Hippocampal formation (tissue), 2 donors: ENCODE measurements at regions not wholly inside any gene's neighbourhood (a gene's known extent, or its start where the extent isn't known, plus 50 kb on each side); places are given as distances from the start of the nearest gene placed in this dataset.

ENCODE experiments used
- DNase-seq, 2 donors: peaks; one replicate each; lab custom pipeline; 2025; lab: John Stamatoyannopoulos, UW

DNA sequence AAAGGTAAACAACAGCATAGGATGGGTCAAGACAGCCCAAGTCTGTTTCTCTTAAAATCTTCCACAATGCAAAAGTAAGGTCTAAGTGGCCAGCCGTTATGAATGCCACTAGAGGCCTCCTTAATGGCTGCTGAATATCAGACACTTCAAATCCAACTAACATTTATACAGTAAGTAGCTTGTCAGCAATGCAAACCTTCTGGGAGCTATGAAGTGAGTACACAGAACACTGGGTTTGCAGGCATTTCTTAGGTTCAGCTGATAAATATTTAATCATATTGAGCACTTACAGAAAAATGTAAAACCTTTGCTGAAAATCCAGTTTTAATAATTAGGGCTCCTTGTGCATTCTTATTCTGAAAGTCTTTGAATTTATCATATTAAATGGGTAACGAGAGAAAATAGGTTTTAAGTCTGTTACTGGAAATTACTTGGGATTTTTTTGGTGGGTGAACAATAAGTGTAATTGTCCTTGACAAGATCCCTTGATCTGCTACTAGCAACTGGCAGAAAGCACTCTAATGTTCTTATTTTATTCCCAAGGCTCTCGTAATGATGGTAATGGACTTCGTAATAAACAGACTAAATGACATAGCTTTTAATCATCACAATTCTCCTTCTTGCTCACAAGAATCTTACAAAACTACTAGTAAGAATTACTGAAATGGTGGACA lies 141.7 kb upstream of the GPR149 start:
- DNase-seq, result no peak

DNA sequence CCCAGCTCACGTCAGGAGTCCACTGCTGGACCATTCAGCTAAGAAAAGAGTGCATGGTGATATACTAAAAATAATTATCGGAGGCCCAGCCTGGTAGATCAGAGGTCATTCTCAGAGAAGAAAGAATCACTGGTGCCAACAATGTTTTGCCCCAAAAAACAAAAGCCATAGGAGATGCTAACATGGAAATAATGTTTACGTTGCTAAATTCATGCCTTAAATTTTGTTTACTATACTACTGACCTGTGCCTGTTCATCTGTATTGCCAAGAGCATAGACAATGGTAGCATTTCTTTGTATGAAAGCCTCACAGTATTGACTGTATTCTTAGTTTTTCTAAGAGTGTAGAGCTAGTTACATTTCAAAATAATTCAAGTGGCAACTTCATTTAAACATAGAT lies 138.1 kb upstream of the GPR149 start:
- no peak for DNase-seq

DNA sequence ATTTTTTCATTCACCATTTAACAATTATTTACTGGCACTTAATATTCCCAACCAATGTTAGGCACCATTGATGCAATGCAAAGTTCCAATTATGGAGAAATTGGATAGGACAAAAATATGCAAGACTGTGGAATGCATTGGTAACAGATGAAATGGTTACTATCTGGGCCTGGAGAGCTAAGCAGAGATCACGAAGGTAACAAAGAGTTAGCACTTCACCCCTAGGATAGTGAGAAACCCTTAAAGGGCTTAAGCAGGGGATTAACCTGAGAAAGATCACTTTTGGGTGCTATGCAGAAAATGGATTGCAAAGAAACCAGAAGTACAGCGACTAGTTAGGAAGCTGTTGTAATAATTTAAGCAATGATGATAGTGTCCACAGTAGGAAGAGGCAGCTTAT lies 129.6 kb upstream of the GPR149 start:
- no peak for DNase-seq

DNA sequence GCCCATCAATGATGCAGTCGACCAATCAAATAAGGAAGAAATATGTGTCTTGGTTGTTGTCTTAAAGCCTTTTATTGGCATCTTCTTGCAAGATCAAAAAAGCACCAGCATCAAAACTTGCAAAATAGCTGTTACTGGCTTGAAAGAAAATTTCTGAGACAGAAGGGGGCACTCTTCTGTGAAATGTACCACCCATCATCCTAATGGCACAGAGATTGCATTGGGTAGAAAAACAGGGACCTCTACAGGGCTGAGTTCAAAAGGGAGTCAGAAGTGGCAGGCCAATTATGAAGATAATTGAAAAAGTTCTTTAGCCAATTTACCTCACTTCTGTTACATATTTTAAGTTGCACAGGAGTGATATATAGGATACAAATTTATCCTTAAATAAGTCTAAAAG lies 122.3 kb upstream of the GPR149 start:
- DNase-seq, result no peak

DNA sequence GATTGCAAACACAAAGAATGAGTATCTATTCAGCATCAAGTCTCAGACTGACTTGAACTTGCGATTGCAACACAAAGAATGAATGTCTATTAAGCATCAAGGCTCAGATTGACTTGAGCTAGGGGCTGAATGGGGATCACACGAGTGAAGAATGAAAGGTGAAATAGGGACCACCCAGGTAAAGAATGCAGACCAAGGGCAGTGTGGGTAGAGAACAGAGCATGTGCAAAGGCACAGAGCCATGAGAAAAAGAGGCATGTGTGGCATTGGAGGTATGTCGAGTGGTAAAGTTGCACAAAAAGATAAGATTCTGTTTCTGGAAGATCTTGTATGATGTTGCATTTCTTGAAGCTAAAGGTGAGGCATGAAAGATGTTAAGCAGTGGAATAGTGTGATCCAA lies 119.4 kb upstream of the GPR149 start:
- DNase-seq, result no peak

DNA sequence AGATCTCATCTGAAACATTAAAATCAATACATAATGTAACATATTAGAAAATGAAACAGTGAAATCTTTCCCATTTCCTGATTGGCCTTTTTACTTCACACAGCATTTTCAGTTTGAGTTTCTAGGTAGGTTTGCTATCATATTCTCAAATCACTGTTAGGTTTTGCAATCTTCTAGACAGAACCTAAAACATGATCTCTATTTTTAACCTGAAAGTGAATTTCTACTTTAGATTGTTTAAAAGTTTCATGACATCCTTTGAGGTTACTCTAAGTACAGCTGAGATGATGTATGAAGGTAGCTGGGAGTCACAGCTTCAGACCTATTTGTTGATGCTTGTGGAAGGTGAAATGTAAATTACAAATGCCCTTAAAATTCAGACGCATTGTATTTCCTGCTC lies 118.4 kb upstream of the GPR149 start:
- DNase-seq, result no peak

DNA sequence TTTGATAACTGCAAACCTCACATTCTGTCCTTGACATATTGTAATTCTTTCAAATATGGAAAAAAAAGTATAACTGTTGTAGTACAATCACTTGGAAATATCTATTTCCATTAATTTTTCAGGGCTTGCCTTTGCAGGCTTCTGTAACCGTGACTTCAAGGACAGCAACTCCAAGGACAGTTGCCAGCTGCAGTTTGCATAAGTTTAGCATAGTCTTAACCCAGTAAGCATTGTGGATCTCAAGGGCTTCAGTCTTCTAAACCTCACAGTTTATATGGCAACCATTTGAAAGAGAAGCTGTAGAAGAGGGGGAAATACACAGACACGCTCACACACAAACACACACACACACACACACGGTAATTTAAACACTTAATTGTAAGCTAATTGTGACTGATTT lies 112.8 kb upstream of the GPR149 start:
- no peak for DNase-seq

DNA sequence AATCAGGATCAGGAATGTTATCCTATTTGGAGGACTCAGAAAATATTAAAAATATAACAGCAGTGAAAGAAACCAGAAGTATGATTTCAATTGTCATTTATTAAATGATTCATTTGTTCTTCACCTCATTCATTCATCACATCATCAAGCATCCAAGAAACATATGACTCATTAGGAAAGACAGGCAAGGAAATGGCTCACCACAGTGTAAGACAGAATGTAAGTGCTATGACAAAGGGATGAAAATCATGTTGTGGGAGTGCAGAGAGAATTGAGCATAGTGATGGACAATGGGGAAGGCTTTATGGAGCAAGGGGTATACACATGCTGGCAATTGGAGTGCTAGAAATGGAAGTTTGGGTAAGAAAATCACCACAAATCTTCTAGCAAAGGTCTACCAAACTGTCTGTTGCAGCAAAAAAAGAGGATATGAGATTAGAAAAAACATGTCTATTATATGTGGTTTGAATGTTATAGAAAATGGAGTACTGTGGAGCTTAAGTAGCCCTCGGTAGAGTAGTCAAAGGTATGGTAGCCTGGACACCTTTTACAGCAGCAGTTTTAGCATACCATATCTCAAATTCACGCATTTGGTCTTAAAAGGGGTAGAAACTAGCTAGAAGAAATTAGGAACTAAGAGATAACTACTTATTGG lies 111.1 kb upstream of the GPR149 start:
- DNase-seq, result no peak

DNA sequence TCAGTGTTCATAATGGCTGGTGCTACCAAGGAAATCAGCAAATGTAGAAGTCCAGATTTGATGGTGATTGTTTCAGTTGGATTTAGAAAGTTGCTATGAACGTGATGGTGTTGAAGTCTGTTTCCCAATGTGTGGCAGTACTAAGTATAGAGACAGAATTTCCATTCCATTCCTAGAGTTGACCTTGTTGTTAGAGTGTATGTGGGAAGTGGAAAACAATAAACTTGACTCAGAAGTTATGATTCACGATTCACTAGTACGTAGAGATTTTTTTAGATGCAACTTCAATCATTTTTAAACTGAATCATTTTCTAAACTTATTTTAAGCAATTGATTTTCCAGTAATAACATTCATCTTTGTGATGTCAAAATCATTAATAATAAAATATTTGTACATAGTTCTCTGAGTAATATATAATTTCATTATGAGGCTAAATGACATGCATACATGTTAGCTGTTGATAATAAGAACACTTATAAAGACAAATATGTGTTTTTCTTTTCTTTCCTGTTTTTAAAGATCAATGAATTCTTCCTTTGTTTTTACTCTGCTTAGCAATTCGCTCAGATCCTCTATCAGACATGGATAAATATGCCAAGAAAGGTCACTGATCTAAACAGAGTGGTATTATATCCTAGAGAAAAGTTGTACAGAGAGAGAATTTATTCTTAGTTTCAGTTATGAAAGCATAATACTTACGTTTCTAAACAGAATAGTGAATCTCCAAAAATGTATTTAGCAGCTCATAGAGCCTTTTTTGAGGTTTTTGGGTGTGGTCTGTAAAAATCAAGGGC lies 108.8 kb upstream of the GPR149 start:
- DNase-seq, result no peak

DNA sequence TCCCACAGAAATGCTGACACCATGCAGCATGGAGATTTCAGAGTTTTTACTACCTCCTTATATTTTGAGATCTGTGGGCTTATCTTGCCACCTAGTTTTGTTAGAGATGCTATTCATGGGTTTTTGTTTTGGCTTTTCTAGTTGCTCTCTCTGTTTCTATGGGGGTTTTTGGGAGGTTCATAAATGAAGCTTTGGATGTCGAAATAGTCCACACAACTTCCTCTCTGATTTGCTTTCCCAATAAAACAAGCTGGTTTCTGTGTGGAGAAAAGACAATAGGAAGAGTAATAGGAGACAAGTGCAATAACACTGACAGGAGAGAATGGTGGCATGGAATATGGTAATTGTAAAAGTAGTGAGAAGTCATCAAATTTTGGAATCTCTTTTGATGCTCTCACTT lies 106.8 kb upstream of the GPR149 start:
- no peak for DNase-seq

DNA sequence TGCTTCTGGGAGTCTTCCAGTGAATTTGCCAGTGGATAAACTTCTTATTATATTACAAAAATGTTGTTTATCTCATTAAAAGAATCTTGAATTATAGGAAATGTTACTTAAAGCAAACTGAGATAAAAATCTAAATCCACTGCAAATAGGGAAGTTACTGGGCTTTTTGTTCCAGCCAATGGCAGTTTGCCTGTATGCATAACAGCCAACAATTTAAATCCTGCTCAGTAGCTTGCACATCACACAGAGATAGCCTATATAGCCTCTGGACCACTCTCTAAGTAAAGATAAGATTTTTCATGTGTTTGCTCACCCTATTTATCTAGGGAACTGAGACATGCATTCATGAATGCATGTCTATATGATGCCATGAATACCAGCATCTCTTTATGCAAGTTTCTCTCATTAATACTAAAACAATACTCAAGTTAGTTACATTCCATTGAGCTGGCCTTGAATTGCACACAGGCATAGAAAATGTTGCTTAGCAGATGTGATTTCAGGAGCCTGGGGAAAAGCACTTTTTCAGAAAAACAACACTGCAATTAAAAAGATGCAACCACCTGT lies 92.1 kb upstream of the GPR149 start:
- DNase-seq, result no peak

DNA sequence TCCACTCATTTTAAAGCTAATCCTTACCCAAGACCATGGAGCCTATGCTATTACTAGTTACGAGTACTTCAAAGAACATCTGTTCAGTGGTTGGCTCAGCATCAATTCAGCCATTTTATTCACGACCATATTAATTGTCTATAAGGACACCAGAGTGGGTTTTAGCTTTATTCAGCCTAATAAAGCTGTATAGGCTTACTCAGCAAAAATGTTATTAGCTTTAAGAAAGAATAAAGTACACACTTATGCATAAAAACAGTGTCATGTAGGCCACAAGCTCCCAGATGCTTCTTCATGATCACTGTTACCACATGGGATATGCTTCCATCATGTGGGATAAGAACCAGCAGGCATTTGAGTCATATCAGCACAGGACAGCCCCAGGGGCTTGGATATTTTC lies 87.4 kb upstream of the GPR149 start:
- DNase-seq, result no peak

DNA sequence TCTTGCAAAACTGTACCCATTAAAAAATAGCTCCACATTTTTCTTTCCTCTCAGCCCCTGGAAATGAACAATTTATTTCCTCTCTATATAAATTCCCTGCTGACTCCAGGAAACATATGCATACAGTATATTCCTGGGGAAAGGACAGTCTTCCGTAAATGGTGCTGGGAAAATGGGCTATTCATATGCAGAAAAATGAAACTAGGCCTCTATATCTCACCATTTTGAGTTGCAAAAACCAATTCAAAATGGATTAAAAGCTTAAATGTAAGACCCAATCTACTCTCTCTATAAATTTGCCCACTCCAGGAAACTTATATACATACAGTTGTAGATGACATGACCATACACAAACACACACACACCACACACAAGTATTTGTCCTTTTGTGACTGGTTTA lies 85.9 kb upstream of the GPR149 start:
- no peak for DNase-seq

DNA sequence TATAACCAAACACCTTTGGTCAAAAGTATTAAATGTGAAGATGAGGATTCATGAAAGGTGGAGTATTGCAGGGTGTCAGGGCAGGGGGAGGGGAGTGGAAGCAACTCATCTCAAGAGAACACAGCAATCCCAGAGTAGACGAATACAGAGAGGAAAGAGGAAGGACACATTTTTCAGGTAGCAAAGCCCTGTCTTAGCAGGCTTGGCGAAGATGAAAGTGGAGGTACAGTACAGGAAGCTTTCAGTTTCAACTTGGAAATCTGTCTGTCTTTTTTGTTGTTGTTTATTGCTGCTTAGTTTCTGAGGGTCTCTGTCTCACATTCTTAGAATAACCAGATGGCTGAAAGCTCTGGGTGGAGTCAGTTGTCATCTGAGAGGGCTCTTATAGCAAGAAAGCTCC lies 80.8 kb upstream of the GPR149 start:
- no peak for DNase-seq

DNA sequence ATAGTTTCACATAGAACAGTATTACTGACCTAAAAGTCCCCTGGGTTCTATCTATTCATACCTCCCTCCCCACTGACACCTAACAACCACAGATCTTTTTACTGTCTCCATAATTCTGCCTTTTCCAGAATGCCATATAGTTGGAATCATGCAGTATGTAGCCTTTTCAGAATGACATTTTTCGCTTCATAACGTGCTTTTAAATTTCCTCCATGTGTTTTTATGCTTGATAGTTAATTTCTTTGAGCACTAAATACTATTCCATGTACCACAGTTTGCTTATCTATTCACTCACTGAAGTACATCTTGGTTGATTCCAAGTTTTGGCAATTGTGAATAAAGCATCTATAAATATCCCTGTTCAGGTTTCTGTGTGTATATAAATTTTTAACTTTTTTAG lies 77.7 kb upstream of the GPR149 start:
- DNase-seq, result no peak

DNA sequence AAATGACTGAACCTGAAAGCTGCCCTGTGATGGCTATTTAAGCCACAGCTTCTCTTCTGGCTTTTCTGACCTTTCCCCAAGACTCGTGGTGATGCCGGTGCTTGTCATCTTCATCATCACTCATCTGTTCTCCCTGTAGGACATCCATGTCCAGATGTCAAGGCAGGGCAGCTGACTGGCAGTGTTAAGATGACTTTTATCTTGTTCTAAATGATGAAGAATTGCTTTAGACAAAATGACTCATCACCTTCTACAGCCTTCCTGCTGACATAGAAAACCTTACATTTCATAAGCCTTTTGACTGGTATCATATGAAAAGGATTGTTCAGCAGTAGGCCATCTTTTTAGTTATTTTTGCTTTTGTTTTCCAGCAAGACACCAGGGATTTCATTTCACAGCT lies 67.0 kb upstream of the GPR149 start:
- no peak for DNase-seq

DNA sequence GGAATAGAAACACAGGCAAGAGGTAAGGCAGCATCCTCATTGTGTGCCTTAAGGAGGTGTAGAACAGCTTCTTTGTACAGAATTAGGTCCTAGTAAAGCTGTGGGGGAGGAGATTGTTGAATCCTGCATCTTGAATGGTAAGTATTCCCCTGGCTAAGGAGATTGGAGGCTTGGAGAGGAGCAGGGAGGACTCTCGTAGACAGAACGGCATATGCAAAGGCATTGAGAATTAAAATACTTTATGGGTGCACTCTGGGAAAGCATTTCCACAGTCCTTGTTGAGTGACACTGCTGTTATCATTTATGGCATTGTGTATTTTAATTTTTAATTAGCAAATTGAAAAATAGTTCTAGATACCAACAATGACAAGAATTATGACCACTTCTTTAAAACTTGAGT lies 66.5 kb upstream of the GPR149 start:
- DNase-seq, result no peak

DNA sequence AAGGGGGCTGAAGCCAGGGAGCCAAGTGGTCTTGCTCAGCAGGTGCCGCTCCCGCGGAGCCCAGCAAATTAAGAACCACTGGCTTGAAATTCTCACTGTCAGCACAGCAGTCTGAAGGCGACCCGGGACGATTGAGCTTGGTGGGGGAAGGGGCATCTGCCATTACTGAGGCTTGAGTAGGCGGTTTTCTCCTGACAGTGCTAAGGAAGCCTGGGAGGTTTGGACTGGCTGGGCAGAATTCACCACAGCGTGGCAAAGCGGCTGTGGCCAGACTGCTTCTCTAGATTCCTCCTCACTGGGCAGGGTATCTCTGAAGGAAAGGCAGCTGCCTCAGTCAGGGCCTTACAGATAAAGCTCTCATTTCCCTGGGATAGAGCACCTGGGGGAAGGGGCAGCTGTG lies 57.0 kb upstream of the GPR149 start:
- DNase-seq, result no peak

DNA sequence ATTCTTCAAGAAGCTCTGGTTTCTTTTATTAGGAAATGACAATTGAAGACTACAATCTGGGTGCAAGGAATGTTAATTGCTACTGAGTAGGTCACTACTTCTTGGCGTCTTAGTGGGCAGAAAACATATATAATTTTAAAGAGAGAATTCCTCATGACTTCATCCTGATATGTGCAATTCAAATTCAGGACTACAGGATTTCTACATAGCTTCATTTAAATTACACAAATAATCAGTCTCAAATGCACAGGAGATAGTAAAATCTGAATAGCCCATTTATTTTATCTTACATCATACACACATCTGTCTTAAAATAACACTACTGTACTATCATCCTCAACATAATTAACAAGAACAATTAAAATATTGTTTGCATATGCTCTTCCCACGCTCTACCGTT lies 52.5 kb upstream of the GPR149 start:
- no peak for DNase-seq

DNA sequence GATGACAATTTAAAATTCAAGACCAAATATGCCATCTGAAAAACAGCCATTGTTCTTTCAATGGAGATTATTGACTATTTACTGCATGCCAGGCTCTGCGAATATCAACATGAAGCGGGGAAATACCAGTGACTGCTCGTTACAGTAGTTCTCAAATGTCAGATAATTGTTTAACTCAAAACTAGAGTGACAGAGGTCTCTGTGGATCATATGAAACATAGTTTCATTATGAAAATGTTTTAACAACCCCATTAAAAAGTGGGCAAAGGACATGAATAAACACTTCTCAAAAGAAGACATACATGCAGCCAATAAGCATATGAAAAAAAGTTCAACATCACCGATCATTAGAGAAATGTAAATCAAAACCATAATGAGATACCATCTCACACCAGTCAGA lies 50.0 kb upstream of the GPR149 start:
- DNase-seq, result no peak
